B cell (primary cell): ENCODE measurements at regions not wholly inside any gene's neighbourhood (a gene's known extent, or its start where the extent isn't known, plus 50 kb on each side); places are given as distances from the start of the nearest gene placed in this dataset.

Experiments
- CTCF ChIP-seq: fragments of 200-600 bp; IDR thresholded peaks from one replicate; pipeline ENCODE4 v1.8.0; 2022; ENCODE audit warnings: antibody characterized with exemption, mild to moderate bottlenecking
- EZH2 ChIP-seq: IDR thresholded peaks from 2 replicates; pipeline ENCODE4 v1.6.1; 2012; ENCODE audit warnings: borderline replicate concordance, low read depth, mild to moderate bottlenecking, moderate library complexity, low read length; ENCODE audit not compliant: insufficient read depth, poor library complexity, severe bottlenecking

GRCh38 chr14:25308244-25308643, 258.3 kb upstream of the STXBP6 start:
- TF ChIP-seq CTCF (no peak), EZH2 (no peak)
